HG02840 (cell line): ENCODE measurements at regions not wholly inside any gene's neighbourhood (a gene's known extent, or its start where the extent isn't known, plus 50 kb on each side); places are given as distances from the start of the nearest gene placed in this dataset.

Experiments
- ATAC-seq: cut with Tn5 transposase; IDR thresholded peaks from one replicate; pipeline ENCODE4 v1.9.1; 2021; ENCODE audit warnings: mild to moderate bottlenecking, moderate library complexity, moderate number of reproducible peaks; ENCODE audit not compliant: unreplicated experiment, low FRiP score

DNA sequence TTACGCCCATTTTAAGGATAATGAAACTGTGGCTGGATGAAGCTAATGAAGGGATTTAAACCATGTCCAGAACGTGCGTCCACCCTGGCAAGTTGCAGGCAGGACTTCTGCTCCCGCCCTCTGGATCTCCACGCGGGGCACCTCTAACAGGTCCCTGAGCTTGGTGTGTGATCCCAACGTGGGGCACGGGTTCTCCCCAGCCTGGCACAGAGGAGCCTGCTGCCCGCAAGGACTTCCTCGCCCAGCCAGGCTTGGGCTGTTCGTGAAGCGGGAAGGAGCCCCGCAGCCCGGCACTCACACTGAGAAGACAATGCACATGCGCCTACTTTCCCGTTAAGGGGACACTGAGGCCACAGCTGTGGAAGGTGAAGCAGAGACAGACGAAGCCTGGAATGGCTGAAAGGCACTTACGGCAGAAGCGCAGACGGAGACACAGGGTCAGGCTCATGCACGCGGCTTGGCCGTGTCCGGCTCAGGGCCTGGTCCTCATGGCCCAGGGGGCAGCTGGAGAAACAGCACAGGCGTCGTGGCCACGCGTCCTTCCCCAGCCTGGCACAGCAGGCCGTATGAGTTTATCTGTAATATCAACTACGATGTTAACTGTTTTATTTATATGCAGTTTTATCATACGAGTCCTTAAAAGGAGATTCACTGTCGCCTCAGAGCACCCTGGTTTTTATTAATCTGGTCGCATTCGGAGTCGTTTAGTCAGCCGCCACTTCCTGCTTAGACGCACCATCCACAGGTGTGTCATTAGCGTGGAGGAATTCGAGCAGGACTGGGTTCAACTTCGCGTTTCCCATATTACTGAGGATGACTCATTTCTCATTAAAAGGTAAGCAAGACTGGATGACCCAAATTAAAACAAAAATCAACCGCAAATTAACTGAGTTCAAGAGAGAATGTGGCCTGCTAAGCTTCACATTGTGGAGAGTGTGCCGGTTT, 835.9 kb downstream of the GALR1 start:
- ATAC-seq, result no peak

DNA sequence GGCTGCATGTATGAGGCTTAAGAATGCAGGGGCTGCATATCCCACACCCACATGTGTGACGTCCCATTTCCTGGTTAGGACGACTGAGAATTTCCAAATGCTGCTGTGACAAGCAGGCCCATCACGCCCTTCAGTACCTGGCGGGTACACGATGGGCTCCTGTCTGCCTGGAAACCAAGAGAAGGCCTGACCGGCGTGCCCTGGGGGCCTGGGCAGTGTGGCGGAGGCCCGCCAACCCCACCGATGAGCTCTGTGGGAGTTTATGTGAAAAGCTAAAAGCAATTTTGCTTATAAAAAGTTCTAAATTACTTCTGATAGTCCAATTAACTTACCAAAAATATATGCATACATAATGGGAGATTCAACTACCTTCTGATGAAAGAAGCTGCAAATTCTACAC, 837.3 kb downstream of the GALR1 start:
- no peak for ATAC-seq

DNA sequence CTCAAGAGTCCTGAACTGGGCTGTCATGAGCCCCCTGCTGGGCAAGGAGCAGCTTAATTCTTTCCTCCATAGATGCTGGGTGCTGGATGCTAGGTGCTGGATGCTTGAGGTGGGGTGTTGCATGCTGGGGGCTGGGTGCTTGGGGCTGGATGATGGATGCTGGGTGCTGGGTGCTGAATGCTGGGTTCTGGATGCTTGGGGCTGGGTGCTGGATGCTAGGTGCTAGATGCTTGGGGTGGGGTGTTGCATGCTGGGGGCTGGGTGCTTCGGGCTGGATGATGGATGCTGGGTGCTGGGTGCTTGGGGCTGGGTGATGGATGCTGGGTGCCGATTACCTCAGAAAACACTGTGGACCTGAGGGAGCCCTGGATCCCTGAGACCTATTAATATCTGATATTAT, 837.7 kb downstream of the GALR1 start:
- no peak for ATAC-seq

GRCh38 chr18:78090584-78090983, 840.9 kb downstream of the GALR1 start:
- ATAC-seq, result no peak

GRCh38 chr18:78092901-78093300, 843.3 kb downstream of the GALR1 start:
- no peak for ATAC-seq

DNA sequence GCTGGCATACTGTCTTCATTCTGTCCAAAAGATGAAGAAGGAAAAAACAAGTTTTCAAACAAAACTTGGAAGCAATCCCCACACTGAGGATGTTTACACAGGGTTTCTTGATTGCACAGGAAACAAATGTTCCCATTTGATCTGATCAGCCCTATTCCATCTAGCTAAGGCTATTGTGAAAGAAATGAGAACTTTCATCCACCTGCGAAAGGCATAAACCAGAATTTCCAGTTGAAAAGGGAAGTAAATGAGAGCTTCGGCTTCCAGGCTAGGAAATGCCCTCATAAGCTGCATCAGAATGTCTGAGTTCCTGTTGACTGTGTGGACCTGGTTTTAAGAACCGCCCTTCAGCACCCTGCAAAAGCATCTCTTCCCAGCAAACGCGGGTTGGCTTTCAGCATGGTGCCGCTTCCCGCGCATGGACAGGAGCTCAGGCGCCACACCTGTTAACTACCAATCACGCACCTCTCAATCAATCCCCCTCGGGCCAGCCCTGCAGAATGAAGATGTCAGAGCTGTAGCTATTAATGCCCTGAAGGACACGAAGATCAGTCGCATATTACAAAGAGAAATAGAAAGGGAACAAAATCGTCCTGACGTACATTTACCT, 850.4 kb downstream of the GALR1 start:
- ATAC-seq, result no peak

GRCh38 chr18:78101091-78101490, 851.4 kb downstream of the GALR1 start:
- ATAC-seq, result no peak

GRCh38 chr18:78102135-78102534, 852.5 kb downstream of the GALR1 start:
- ATAC-seq, result no peak

GRCh38 chr18:78105611-78106010, 856.0 kb downstream of the GALR1 start:
- no peak for ATAC-seq

DNA sequence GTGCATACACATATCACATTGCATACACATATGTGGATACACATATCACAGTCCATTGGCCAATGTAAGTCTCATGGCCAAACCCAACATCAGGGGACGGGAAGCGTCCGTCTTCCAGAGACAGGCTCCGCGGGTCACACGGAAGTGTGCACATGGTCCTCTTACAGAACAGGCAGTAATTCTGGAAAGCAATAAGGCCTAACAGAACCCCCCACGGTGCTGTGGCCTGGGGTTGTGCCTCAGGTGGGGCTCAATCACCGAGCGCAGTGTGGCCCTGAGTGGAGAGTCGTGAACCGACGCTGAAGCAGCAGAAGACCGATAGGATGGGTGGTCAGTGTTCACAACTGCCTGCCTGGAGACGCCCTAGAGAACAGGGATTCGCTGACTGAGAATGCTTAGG, 857.3 kb downstream of the GALR1 start:
- ATAC-seq, result no peak

DNA sequence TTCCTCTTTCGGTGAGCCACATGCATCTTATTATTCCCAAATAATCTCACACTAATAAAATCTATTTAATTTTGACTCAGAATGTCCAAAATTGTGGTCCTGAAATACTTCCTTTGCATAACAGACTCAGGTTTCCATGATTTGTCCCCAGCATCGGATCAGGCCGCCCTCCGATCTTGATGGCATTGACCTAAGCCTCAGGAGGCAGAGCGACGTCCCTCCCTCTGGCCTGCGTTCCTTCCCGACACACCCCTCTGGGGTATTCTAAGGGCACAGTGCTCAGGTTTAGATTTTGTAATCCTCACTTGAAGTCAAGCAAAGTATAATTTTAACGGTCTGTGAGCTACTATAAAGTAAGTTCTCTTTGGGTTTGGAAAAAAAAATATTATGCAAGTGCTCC, 857.7 kb downstream of the GALR1 start:
- ATAC-seq, result no peak

- ATAC-seq, result no peak
Observed at GRCh38 chr18:78108554-78108953, 858.9 kb downstream of the GALR1 start.

DNA sequence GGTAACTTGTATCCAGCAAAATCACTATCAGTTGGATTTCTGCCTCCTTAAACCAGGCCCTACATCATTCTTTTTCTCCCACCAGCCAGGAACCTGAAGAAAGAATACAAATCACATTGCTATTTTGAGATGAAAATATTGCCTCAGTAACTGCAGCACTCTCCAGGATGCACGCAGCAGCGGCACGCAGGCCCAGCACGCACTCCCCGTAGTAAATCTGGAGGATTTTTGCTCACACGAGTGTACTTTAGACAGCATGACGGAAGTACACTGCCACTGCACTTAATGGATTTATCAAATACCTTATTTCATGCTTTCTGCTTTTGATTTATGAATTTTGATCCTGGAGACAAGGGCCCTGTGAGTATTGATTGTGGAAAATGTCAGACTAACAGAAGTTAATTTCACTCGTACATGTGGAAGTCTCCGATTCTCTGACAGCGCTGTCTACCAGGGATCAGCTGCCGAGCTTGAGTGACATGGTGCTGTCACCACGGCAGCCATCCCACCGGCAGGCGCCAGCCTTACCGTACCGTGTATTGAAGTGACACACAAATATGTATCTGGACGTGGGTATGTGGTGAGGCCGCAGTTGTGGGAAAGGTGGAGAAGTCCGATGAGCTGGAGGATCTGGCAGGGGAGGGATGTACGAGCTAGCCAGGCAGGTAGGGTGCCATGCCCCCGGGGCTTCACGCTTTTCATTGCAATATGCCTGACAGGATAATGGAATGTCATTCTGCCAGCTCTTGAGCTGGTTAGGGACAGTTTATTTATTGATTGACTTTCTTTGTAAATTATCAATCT, 863.7 kb downstream of the GALR1 start:
- no peak for ATAC-seq

GRCh38 chr18:78113940-78114251, 864.2 kb downstream of the GALR1 start:
- no peak for ATAC-seq

DNA sequence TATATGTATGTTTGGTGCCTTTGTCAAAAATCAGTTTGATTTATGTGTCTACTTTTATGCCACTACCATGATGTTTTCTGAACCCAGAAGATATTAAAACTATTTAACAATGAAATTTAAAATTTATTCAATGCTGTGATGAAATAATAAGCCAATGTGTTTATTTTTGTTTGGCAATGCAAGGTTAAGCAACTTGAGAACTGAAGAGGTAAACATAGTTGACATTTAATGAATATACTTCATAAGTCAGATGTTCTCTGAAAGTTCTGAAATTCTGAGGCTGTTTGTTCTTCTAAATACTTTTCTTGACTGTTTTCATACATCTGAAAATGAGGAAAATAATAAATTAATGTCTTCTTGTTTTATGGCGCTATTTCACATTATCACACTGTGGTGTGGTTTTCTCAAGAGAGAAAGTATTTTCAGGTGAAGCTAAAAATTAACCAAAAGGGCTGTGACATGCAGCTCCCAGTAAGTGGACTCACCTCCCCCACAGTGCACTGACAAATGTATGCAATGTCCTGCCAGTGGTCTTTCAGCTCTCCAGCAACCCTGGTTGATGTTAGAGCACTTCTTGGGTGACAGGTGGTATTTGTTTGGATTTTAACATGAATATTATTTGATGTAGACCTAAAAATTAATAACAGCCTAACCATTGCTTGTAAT, 863.6 kb upstream of the SALL3 start:
- no peak for ATAC-seq

DNA sequence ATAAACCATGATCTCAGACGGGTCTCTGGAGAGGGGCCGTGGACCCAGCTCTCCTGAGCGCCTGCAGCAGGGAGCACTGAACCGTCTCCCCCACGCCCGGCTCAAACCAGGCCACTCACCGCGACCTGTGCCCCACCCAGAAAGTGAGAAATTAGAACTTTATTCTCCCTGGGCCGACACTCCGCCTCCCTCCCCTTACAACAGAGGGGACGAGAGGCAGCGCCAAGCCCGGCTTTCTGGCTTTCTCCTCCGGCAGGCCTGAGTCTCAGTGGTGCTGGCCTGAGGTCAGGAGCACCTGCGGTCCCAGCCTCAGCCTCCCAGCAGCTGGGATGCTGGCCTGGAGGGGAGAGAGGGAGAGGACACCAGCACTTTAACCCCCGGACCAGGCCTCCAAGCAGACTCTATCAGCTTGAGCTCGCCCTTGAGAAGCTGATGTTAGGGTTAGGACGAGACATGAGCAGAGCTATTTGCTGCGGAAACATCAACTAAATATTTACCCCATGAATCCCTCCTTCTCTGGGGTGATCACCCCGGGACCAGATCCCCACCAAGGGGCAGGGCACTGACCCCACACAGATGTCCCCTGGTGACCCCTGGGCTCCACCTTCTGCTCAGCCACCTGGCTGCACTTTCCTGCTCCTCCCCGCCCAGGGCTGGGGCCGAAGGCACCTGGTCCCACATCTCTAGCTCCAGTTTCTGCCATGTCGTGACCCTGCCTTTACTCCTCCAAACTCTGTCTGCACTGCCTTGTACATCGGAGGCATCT, 856.3 kb upstream of the SALL3 start:
- no peak for ATAC-seq

DNA sequence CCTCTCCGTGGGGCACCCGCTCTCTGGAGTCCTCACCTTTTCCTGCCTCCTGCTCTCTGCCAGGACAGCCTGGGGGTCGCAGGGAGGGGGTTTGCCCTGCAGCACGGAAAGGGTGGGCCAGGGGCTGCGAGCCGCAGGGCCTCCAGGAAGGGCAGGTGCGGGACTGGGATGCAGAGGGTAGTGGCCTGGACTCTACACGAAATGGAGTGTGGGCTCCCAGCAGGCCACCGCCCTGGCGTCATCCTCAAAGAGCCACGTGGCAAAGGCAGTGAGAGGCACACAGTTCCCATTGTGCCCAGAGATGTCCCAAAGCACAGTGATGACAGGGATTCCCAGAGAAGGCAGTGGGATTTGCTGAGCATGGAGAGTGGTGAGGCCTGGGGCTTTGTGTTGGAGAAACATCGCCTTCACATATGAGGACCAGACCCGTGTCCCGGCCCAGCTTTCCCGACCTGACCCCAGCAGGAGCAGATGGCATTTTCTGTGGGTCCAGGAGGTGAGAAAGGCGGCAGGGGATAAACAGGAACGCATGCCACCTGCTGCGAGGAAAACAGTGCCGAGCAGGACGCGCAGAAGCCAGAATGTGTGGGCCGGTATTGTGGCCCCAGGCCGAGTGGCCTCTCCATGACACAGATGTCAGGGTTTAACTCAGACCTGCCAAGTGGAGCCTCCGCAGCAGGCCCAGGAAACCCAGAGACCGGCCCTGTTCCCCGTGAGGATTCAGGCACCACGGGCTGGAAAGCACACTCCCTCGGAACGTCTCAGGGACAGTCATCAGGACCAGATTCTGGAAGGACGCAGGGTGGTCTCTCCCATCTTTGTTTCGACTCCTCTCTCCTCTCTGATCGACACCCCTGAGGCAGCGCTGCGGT, 855.5 kb upstream of the SALL3 start:
- no peak for ATAC-seq

DNA sequence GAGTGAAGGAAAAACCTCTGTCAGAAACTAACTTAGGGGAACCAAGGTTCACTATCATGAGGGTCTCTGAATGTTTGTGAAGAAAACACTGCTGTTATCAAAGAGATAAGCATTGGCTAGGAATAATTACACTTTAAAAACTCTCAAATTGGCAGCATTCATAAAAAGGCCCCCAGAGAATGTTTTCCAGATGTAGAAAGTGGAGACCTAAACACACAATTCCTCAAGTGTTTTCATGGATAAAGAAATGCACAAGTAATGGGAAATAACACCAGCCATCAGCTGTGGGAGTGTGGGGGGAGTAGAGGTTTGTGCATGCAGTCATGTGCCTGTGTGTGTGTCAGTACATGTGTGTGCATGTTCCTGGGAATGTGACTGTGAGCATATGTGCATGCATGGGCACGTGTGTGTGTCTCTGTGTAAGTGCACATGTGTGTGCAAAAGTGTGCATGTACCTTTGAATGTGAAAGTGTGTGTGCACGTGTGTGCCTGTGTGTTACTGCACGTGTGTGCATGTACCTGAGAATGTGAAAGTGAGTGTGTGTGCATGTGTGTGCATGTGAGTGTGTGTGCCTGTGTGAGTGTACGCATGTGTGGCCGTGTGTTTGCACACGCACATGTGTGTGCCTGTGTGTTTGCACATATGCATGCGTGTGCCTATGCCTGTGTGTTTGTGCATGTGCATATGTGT, 854.3 kb upstream of the SALL3 start:
- no peak for ATAC-seq

DNA sequence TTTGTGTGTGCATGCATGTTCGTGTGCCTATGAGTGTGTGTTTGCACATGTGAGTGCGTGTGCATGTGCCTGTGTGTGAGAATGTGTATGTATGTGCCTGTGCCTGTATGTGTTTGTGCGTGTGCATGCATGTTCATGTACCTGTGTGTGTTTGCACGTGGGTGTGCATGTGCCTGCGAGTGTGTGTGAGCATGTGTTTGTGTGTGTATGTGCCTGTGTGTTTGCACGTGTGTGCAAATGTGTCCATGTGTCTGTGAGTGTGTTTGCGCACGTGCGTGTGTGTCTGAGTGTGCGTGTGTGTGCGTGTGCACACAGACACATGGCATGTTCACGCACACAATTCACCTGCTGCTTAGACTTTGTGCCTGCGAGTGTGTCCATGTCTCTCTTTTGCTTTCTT, 853.5 kb upstream of the SALL3 start:
- ATAC-seq, result no peak
